H9 (cell line): ENCODE measurements at regions not wholly inside any gene's neighbourhood (a gene's known extent, or its start where the extent isn't known, plus 50 kb on each side); places are given as distances from the start of the nearest gene placed in this dataset.
A peak's percentile ranks its signal among the peaks of the same experiment; 100 is the strongest.

Experiments
- DNase-seq: peaks from one replicate; pipeline ENCODE4 v3.0.0-alpha.2; 2017
- H2AFZ ChIP-seq: one replicate; pipeline ENCODE4 v1.6.1; 2013; ENCODE audit warnings: mild to moderate bottlenecking, low read length, control low read depth, moderate library complexity
- H2AK5ac ChIP-seq: 2 replicates; pipeline ENCODE4 v1.6.1; 2013; ENCODE audit warnings: low read length, control low read depth, mixed read lengths; ENCODE audit not compliant: insufficient read length
- H2BK120ac ChIP-seq: one replicate; pipeline ENCODE4 v1.6.1; 2013; ENCODE audit warnings: low read depth, mild to moderate bottlenecking, low read length, control low read depth, inconsistent platforms; ENCODE audit not compliant: poor library complexity, severe bottlenecking
- H2BK12ac ChIP-seq: 2 replicates; pipeline ENCODE4 v1.6.1; 2013; ENCODE audit warnings: low read length, control low read depth, mixed read lengths, low read depth; ENCODE audit not compliant: insufficient read length
- H2BK15ac ChIP-seq: 2 replicates; pipeline ENCODE4 v1.6.1; 2013; ENCODE audit warnings: low read depth, low read length, control low read depth
- H2BK20ac ChIP-seq: one replicate; pipeline ENCODE4 v1.6.1; 2013; ENCODE audit warnings: low read depth, mild to moderate bottlenecking, low read length, control low read depth, inconsistent platforms; ENCODE audit not compliant: poor library complexity, severe bottlenecking
- H2BK5ac ChIP-seq: 2 replicates; pipeline ENCODE4 v1.6.1; 2013; ENCODE audit warnings: low read length, control low read depth, mixed read lengths; ENCODE audit not compliant: insufficient read length
- H3K14ac ChIP-seq: 2 replicates; pipeline ENCODE4 v1.6.1; 2013; ENCODE audit warnings: low read length, control low read depth; ENCODE audit not compliant: insufficient read depth
- H3K18ac ChIP-seq: 2 replicates; pipeline ENCODE4 v1.6.1; 2013; ENCODE audit warnings: low read depth, mild to moderate bottlenecking, mixed read lengths, low read length, control low read depth; ENCODE audit not compliant: insufficient read length
- H3K23ac ChIP-seq: 2 replicates; pipeline ENCODE4 v1.6.1; 2013; ENCODE audit warnings: low read length, control low read depth, mixed read lengths, low read depth; ENCODE audit not compliant: insufficient read length
- H3K23me2 ChIP-seq: 2 replicates; pipeline ENCODE4 v1.6.1; 2013; ENCODE audit warnings: low read depth, mild to moderate bottlenecking, mixed read lengths, low read length, control low read depth; ENCODE audit not compliant: insufficient read length, poor library complexity, severe bottlenecking
- H3K27ac ChIP-seq: 2 replicates; pipeline ENCODE4 v1.5.1; 2013; ENCODE audit warnings: low read length, control low read depth, mixed read lengths, low read depth; ENCODE audit not compliant: insufficient read length
- H3K27me3 ChIP-seq: 2 replicates; pipeline ENCODE4 v1.6.1; 2013; ENCODE audit warnings: low read length, control low read depth, inconsistent platforms; ENCODE audit not compliant: insufficient read depth
- H3K4ac ChIP-seq: 2 replicates; pipeline ENCODE4 v1.6.1; 2013; ENCODE audit warnings: low read depth, mild to moderate bottlenecking, control low read depth, inconsistent platforms, low read length, moderate library complexity
- H3K4me1 ChIP-seq: 2 replicates; pipeline ENCODE4 v1.6.1; 2013; ENCODE audit warnings: low read length, control low read depth, inconsistent platforms; ENCODE audit not compliant: insufficient read depth
- H3K4me2 ChIP-seq: 2 replicates; pipeline ENCODE4 v1.6.1; 2013; ENCODE audit warnings: low read length, control low read depth, mixed read lengths; ENCODE audit not compliant: insufficient read length, insufficient read depth
- H3K56ac ChIP-seq: 2 replicates; pipeline ENCODE4 v1.6.1; 2013; ENCODE audit warnings: low read depth, mild to moderate bottlenecking, mixed read lengths, low read length, control low read depth; ENCODE audit not compliant: insufficient read length
- H3K79me1 ChIP-seq: 2 replicates; pipeline ENCODE4 v1.6.1; 2013; ENCODE audit warnings: low read depth, mild to moderate bottlenecking, moderate library complexity, low read length, control low read depth, inconsistent platforms; ENCODE audit not compliant: insufficient read depth, poor library complexity, severe bottlenecking
- H3K79me2 ChIP-seq: 2 replicates; pipeline ENCODE4 v1.6.1; 2013; ENCODE audit warnings: low read length, control low read depth, inconsistent platforms; ENCODE audit not compliant: insufficient read depth
- H3K9ac ChIP-seq: 2 replicates; pipeline ENCODE4 v1.6.1; 2013; ENCODE audit warnings: low read length, control low read depth, mixed read lengths; ENCODE audit not compliant: insufficient read length; ENCODE audit errors: extremely low read depth
- H3K9me3 ChIP-seq: one replicate; pipeline ENCODE4 v1.6.1; 2013; ENCODE audit warnings: low read depth, low read length, inconsistent platforms; ENCODE audit not compliant: control insufficient read depth
- H3T11ph ChIP-seq: one replicate; pipeline ENCODE4 v1.6.1; 2013; ENCODE audit warnings: mild to moderate bottlenecking, low read length, control low read depth, inconsistent platforms
- H4K20me1 ChIP-seq: one replicate; pipeline ENCODE4 v1.6.1; 2013; ENCODE audit not compliant: control insufficient read depth, insufficient read length, insufficient read depth
- H4K5ac ChIP-seq: 2 replicates; pipeline ENCODE4 v1.6.1; 2013; ENCODE audit warnings: low read depth, mild to moderate bottlenecking, mixed read lengths, low read length, control low read depth; ENCODE audit not compliant: insufficient read length
- H4K8ac ChIP-seq: replicated peaks from 2 replicates; pipeline ENCODE4 v1.6.1; 2013; ENCODE audit warnings: low read length, control low read depth, mixed read lengths, low read depth; ENCODE audit not compliant: insufficient read length
- H4K91ac ChIP-seq: 2 replicates; pipeline ENCODE4 v1.6.1; 2013; ENCODE audit warnings: low read depth, mild to moderate bottlenecking, moderate library complexity, mixed read lengths, low read length, control low read depth; ENCODE audit not compliant: insufficient read length
- H3K27ac Mint-ChIP-seq, 3 experiments: 2 replicates in 2 of 3; 3 replicates in 1 of 3; pipeline ENCODE4 v1.8.0; 2020 to 2021; ENCODE audit warnings: mixed read lengths in 3 of 3, mild to moderate bottlenecking in 1 of 3, moderate library complexity in 1 of 3
- H3K27me3 Mint-ChIP-seq: 2 replicates; pipeline ENCODE4 v1.8.0; 2021; ENCODE audit warnings: low read depth, mild to moderate bottlenecking, moderate library complexity, mixed read lengths
- H3K36me3 Mint-ChIP-seq, 3 experiments: 2 replicates in 2 of 3; 3 replicates in 1 of 3; pipeline ENCODE4 v1.8.0; 2020 to 2021; ENCODE audit warnings: low read depth in 3 of 3, mixed read lengths in 3 of 3; ENCODE audit not compliant: insufficient read depth in 1 of 3
- H3K4me1 Mint-ChIP-seq, 2 experiments: 2 replicates each; pipeline ENCODE4 v1.8.0; 2020; ENCODE audit warnings: mixed read lengths in 2 of 2
- H3K4me3 Mint-ChIP-seq, 2 experiments: 2 replicates in 1 of 2; 3 replicates in 1 of 2; pipeline ENCODE4 v1.8.0; 2020 to 2021; ENCODE audit warnings: mild to moderate bottlenecking in 2 of 2, mixed read lengths in 2 of 2, moderate library complexity in 1 of 2
- H3K9me3 Mint-ChIP-seq, 2 experiments: 2 replicates in 1 of 2; 3 replicates in 1 of 2; pipeline ENCODE4 v1.8.0; 2020; ENCODE audit warnings: mild to moderate bottlenecking in 2 of 2, mixed read lengths in 2 of 2, moderate library complexity in 1 of 2
- TF ChIP-seq, protein P1 (sequence below): fragments of 200-600 bp; sonication (generic); conservative IDR thresholded peaks from 3 replicates; pipeline ENCODE4 v1.8.0; 2021; ENCODE audit warnings: antibody characterized with exemption, mild to moderate bottlenecking

DNA sequence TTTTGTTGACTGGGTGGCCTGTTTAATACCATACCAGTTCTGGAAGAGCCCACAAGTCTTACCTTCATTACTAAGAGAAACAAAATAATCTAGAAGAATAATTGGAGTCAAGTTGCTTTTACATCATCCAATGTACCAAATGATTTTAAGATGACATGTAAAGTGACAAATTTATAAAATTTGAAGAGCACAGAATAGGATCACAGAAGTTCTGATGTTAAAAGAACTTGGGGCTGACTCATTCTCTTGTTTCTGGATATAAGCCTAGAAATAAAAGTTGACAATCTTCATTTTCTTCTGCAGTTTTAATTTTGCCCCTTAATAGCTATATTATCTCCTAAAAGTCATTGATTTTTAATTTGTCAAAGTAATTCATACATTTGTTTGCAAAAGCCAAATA is 317.5 kb upstream of the MARCKS start:
- no peak overlapping the region for H3T11ph ChIP-seq

More for the DNA sequence above, 317.5 kb upstream of the MARCKS start:
- no peak overlapping the region for H4K91ac ChIP-seq
- H3K27me3 ChIP-seq: no peaks in the 10 kb centered on the region
- H3K4me1 ChIP-seq: no peaks in the 10 kb centered on the region
- no peak overlapping the region for H3K4me3 Mint-ChIP-seq
- no peaks in the 10 kb centered on the region for H3K9me3 ChIP-seq
- no peak overlapping the region for H3K18ac ChIP-seq
- no peak overlapping the region for H4K8ac ChIP-seq
- no peak overlapping the region for H3K9ac ChIP-seq
- no peak for DNase-seq
- H2BK20ac ChIP-seq: no peak overlapping the region
- H4K5ac ChIP-seq: no peak overlapping the region
- no peaks in the 10 kb centered on the region for H3K79me1 ChIP-seq
- H2BK15ac ChIP-seq: no peak overlapping the region
- H3K14ac ChIP-seq: no peak overlapping the region
- no peaks in the 10 kb centered on the region for H3K36me3 Mint-ChIP-seq
- H3K56ac ChIP-seq: no peak overlapping the region
- no peak overlapping the region for H3K27ac ChIP-seq
- no peak overlapping the region for H2AFZ ChIP-seq
- TF ChIP-seq, protein P1, sequence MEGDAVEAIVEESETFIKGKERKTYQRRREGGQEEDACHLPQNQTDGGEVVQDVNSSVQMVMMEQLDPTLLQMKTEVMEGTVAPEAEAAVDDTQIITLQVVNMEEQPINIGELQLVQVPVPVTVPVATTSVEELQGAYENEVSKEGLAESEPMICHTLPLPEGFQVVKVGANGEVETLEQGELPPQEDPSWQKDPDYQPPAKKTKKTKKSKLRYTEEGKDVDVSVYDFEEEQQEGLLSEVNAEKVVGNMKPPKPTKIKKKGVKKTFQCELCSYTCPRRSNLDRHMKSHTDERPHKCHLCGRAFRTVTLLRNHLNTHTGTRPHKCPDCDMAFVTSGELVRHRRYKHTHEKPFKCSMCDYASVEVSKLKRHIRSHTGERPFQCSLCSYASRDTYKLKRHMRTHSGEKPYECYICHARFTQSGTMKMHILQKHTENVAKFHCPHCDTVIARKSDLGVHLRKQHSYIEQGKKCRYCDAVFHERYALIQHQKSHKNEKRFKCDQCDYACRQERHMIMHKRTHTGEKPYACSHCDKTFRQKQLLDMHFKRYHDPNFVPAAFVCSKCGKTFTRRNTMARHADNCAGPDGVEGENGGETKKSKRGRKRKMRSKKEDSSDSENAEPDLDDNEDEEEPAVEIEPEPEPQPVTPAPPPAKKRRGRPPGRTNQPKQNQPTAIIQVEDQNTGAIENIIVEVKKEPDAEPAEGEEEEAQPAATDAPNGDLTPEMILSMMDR: no peak
- H3K9me3 Mint-ChIP-seq: no peaks in the 10 kb centered on the region
- H4K20me1 ChIP-seq: no peaks in the 10 kb centered on the region
- H3K27me3 Mint-ChIP-seq: no peaks in the 10 kb centered on the region
- peaks cover 10 to 18% of the 10 kb centered on the region in 2 experiments for H3K4me1 Mint-ChIP-seq
- H3K4me2 ChIP-seq: no peak overlapping the region
- H2AK5ac ChIP-seq: no peak overlapping the region
- no peak overlapping the region for H2BK5ac ChIP-seq
- H2BK120ac ChIP-seq: no peak overlapping the region
- no peak overlapping the region for H2BK12ac ChIP-seq
- H3K23ac ChIP-seq: no peak overlapping the region
- H3K79me2 ChIP-seq: no peaks in the 10 kb centered on the region
- H3K4ac ChIP-seq: no peak overlapping the region
- no peaks in the 10 kb centered on the region for H3K23me2 ChIP-seq
- 0 out of 7 replicates have a peak overlapping the region, but pooled peaks of 1 of the 3 experiments have one; percentile 56 for H3K27ac Mint-ChIP-seq
